HL-60 (cell line): ENCODE measurements at regions not wholly inside any gene's neighbourhood (a gene's known extent, or its start where the extent isn't known, plus 50 kb on each side); places are given as distances from the start of the nearest gene placed in this dataset.

Source experiments
- GABPA ChIP-seq: IDR thresholded peaks from 2 replicates; pipeline ENCODE4 v1.6.1; 2012; ENCODE audit warnings: low read depth
- POLR2AphosphoS5 ChIP-seq: IDR thresholded peaks from 2 replicates; pipeline ENCODE4 v1.6.1; 2012; ENCODE audit warnings: low read depth
- TF ChIP-seq, protein P1 (sequence below): IDR thresholded peaks from one replicate; pipeline ENCODE4 v1.5.1; 2011; ENCODE audit warnings: low read length, control low read depth, inconsistent platforms; ENCODE audit not compliant: insufficient read depth
- TF ChIP-seq, protein P2 (sequence below): IDR thresholded peaks from 2 replicates; pipeline ENCODE4 v1.6.1; 2012; ENCODE audit warnings: low read depth; ENCODE audit not compliant: insufficient replicate concordance

DNA sequence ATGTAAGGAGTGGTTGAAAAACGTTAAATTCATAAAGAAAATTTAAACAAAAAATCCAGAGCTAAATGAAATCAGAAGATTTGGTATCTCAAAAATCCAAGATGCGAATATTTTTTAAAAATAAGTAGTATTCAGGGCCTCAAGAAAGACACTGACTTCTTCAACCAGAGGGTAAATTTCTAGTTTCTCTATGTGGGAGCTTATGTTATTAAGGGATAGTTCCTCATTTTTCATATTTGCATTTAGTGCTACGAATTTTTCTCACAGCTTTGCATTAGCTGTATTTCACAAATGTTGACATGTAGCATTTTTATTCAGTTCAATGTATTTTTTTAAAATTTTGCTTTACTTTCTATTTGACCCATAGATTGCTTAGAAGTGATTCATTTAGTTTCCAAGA, 454.7 kb downstream of the CBLN2 start:
- TF ChIP-seq, protein P1, sequence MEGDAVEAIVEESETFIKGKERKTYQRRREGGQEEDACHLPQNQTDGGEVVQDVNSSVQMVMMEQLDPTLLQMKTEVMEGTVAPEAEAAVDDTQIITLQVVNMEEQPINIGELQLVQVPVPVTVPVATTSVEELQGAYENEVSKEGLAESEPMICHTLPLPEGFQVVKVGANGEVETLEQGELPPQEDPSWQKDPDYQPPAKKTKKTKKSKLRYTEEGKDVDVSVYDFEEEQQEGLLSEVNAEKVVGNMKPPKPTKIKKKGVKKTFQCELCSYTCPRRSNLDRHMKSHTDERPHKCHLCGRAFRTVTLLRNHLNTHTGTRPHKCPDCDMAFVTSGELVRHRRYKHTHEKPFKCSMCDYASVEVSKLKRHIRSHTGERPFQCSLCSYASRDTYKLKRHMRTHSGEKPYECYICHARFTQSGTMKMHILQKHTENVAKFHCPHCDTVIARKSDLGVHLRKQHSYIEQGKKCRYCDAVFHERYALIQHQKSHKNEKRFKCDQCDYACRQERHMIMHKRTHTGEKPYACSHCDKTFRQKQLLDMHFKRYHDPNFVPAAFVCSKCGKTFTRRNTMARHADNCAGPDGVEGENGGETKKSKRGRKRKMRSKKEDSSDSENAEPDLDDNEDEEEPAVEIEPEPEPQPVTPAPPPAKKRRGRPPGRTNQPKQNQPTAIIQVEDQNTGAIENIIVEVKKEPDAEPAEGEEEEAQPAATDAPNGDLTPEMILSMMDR, result no peak
- TF ChIP-seq, protein P2, sequence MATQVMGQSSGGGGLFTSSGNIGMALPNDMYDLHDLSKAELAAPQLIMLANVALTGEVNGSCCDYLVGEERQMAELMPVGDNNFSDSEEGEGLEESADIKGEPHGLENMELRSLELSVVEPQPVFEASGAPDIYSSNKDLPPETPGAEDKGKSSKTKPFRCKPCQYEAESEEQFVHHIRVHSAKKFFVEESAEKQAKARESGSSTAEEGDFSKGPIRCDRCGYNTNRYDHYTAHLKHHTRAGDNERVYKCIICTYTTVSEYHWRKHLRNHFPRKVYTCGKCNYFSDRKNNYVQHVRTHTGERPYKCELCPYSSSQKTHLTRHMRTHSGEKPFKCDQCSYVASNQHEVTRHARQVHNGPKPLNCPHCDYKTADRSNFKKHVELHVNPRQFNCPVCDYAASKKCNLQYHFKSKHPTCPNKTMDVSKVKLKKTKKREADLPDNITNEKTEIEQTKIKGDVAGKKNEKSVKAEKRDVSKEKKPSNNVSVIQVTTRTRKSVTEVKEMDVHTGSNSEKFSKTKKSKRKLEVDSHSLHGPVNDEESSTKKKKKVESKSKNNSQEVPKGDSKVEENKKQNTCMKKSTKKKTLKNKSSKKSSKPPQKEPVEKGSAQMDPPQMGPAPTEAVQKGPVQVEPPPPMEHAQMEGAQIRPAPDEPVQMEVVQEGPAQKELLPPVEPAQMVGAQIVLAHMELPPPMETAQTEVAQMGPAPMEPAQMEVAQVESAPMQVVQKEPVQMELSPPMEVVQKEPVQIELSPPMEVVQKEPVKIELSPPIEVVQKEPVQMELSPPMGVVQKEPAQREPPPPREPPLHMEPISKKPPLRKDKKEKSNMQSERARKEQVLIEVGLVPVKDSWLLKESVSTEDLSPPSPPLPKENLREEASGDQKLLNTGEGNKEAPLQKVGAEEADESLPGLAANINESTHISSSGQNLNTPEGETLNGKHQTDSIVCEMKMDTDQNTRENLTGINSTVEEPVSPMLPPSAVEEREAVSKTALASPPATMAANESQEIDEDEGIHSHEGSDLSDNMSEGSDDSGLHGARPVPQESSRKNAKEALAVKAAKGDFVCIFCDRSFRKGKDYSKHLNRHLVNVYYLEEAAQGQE, result no peak
- no peak for TF ChIP-seq GABPA
- TF ChIP-seq POLR2AphosphoS5, result no peak
